ENCODE measurements at regions not wholly inside any gene's neighbourhood (a gene's known extent, or its start where the extent isn't known, plus 50 kb on each side); places are given as distances from the start of the nearest gene placed in this dataset.

DNA sequence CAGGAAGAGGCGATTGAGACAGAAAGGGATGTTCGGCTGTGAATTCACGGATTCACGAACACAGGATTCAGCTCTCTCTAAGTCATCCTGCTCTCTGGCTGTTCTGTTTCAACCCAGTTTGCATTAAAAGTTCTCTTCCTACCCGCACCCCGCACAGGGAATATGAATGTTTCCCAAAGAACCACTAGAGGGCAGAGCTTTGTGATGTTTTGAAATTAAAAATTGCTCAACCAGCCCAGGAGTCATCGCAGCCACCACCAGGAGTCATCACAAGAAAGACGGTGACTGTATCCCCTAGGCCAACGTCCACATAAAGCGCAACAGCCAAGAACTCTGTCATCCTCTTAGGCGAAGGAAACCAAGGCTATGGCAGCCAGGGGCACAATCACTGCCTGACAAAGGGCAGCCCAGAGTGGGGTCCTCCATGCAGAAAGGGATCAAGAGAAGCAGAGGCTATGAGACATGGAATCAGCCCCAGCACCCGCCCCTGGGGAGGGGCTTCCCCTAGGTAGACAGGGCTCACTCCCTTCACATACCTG, 122.4 kb downstream of the WT1 start:
- TF ChIP-seq, protein P1, sequence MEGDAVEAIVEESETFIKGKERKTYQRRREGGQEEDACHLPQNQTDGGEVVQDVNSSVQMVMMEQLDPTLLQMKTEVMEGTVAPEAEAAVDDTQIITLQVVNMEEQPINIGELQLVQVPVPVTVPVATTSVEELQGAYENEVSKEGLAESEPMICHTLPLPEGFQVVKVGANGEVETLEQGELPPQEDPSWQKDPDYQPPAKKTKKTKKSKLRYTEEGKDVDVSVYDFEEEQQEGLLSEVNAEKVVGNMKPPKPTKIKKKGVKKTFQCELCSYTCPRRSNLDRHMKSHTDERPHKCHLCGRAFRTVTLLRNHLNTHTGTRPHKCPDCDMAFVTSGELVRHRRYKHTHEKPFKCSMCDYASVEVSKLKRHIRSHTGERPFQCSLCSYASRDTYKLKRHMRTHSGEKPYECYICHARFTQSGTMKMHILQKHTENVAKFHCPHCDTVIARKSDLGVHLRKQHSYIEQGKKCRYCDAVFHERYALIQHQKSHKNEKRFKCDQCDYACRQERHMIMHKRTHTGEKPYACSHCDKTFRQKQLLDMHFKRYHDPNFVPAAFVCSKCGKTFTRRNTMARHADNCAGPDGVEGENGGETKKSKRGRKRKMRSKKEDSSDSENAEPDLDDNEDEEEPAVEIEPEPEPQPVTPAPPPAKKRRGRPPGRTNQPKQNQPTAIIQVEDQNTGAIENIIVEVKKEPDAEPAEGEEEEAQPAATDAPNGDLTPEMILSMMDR (IDR thresholded peaks at IDR 0.05) = peak in 5 of 6 experiments; percentile 27 to 61 (median 36)
- no peak for TF ChIP-seq POLR2A (IDR thresholded peaks at IDR 0.05)
